Right lung (tissue), 2 donors: ENCODE measurements at regions not wholly inside any gene's neighbourhood (a gene's known extent, or its start where the extent isn't known, plus 50 kb on each side); places are given as distances from the start of the nearest gene placed in this dataset.

Experiments
- DNase-seq, 2 donors: peaks; one replicate each; pipeline ENCODE4 v3.0.0-alpha.2; 2013

- no peak for DNase-seq
Measured at GRCh38 chr2:104904889-104905288, 51.0 kb downstream of the POU3F3 start.

- DNase-seq: no peak
Measured at GRCh38 chr2:104909317-104909716, 55.4 kb downstream of the POU3F3 start.

GRCh38 chr2:104914509-104914908 lies 60.6 kb downstream of the POU3F3 start:
- DNase-seq: no peak

GRCh38 chr2:104915107-104915793 lies 61.3 kb downstream of the POU3F3 start:
- no peak for DNase-seq

GRCh38 chr2:104919127-104919526 lies 65.2 kb downstream of the POU3F3 start:
- DNase-seq: no peak

- DNase-seq: no peak
Measured at GRCh38 chr2:104923665-104924064, 69.8 kb downstream of the POU3F3 start.

- DNase-seq: no peak
Measured at GRCh38 chr2:104929663-104930062, 75.7 kb downstream of the POU3F3 start.

- no peak for DNase-seq
Measured at GRCh38 chr2:104930732-104931131, 76.8 kb downstream of the POU3F3 start.

- no peak for DNase-seq
Measured at GRCh38 chr2:104932243-104932642, 78.3 kb downstream of the POU3F3 start.

GRCh38 chr2:104933151-104933917 lies 79.4 kb downstream of the POU3F3 start:
- peak in 1 of 2 donors; percentile 10 for DNase-seq

GRCh38 chr2:104936527-104936926 lies 82.6 kb downstream of the POU3F3 start:
- no peak for DNase-seq

- DNase-seq: no peak
Measured at GRCh38 chr2:104938231-104938941, 84.5 kb downstream of the POU3F3 start.

GRCh38 chr2:104939570-104940217 lies 85.8 kb downstream of the POU3F3 start:
- peak in 1 of 2 donors; percentile 13 for DNase-seq

GRCh38 chr2:104944495-104944894 lies 90.6 kb downstream of the POU3F3 start:
- DNase-seq: peak in 1 of 2 donors; percentile 16

GRCh38 chr2:104945121-104945520 lies 91.2 kb downstream of the POU3F3 start:
- DNase-seq: no peak

GRCh38 chr2:104945866-104946265 lies 92.0 kb downstream of the POU3F3 start:
- no peak for DNase-seq

- DNase-seq: peak in 1 of 2 donors; percentile 20
Measured at GRCh38 chr2:104947456-104947855, 90.4 kb upstream of the MRPS9 start.

GRCh38 chr2:104952976-104953375 lies 84.9 kb upstream of the MRPS9 start:
- DNase-seq: no peak

- DNase-seq: no peak
Measured at GRCh38 chr2:104965900-104966299, 72.0 kb upstream of the MRPS9 start.

GRCh38 chr2:104969564-104969963 lies 68.3 kb upstream of the MRPS9 start:
- no peak for DNase-seq

GRCh38 chr2:104975371-104975770 lies 62.5 kb upstream of the MRPS9 start:
- DNase-seq: no peak

- no peak for DNase-seq
Measured at GRCh38 chr2:104975851-104976250, 62.0 kb upstream of the MRPS9 start.
